ENCODE measurements at regions not wholly inside any gene's neighbourhood (a gene's known extent, or its start where the extent isn't known, plus 50 kb on each side); places are given as distances from the start of the nearest gene placed in this dataset.

- intact Hi-C loops (cut with DNase I, micrococcal nuclease), result no loop called here
- DNase-seq (no peak), ATAC-seq (no peak)
- Histone ChIP-seq H3K36me3 (ENCODE audit: low read depth) (no peaks in the 10 kb centered on the region), H3K9me3 (peaks cover 5% of the 10 kb centered on the region), H3K4me1 (ENCODE audit: low read depth) (no peaks in the 10 kb centered on the region), H3K4me3 (no peak overlapping the region)
- TF ChIP-seq, protein P1, sequence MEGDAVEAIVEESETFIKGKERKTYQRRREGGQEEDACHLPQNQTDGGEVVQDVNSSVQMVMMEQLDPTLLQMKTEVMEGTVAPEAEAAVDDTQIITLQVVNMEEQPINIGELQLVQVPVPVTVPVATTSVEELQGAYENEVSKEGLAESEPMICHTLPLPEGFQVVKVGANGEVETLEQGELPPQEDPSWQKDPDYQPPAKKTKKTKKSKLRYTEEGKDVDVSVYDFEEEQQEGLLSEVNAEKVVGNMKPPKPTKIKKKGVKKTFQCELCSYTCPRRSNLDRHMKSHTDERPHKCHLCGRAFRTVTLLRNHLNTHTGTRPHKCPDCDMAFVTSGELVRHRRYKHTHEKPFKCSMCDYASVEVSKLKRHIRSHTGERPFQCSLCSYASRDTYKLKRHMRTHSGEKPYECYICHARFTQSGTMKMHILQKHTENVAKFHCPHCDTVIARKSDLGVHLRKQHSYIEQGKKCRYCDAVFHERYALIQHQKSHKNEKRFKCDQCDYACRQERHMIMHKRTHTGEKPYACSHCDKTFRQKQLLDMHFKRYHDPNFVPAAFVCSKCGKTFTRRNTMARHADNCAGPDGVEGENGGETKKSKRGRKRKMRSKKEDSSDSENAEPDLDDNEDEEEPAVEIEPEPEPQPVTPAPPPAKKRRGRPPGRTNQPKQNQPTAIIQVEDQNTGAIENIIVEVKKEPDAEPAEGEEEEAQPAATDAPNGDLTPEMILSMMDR (IDR thresholded peaks at IDR 0.05), result no peak
These were observed 324.9 kb upstream of the POU3F1 start for GRCh38 chr1:38371505-38371844.

- no peak for ATAC-seq
- H3K9me3 ChIP-seq, result peaks cover 5% of the 10 kb centered on the region
- TF ChIP-seq, protein P1 (IDR thresholded peaks at IDR 0.05), result no peak
- H3K4me3 ChIP-seq, result no peak overlapping the region
- H3K4me1 ChIP-seq (ENCODE audit: low read depth), result no peaks in the 10 kb centered on the region
- no peak for DNase-seq
- H3K36me3 ChIP-seq (ENCODE audit: low read depth), result no peaks in the 10 kb centered on the region
- intact Hi-C loops (cut with DNase I, micrococcal nuclease), result no loop called here
These were observed 324.3 kb upstream of the POU3F1 start for GRCh38 chr1:38370716-38371504.

DNA sequence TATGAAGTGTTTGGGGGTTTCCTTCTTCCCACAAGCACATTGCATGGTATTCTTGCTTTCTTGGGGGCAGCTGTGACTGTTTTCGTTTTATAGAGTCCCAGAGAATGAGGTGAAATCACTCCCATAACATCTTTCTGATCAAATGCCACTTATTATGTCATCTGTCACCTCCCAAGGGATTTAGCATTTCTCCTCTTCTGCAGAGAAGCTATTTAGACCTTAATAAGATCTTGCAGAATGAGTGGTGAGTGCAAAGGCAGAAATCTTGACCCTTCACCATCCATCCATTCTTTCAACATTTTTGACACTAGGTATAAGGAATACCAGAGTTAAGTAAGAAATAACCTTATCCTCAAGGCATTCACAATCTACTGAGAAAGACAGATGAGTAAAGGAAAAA, 318.6 kb upstream of the POU3F1 start:
- intact Hi-C loops (cut with DNase I, micrococcal nuclease), result no loop called here
- H3K4me1 ChIP-seq (ENCODE audit: low read depth), result no peaks in the 10 kb centered on the region
- H3K36me3 ChIP-seq (ENCODE audit: low read depth), result no peaks in the 10 kb centered on the region
- H3K4me3 ChIP-seq, result no peak overlapping the region
- no peak for DNase-seq
- TF ChIP-seq, protein P1 (IDR thresholded peaks at IDR 0.05), result no peak
- no peaks in the 10 kb centered on the region for H3K9me3 ChIP-seq
- ATAC-seq, result no peak

- no peak overlapping the region for H3K4me3 ChIP-seq
- ATAC-seq, result no peak
- TF ChIP-seq, protein P1 (IDR thresholded peaks at IDR 0.05), result no peak
These were observed 315.0 kb upstream of the POU3F1 start for GRCh38 chr1:38361566-38361965.

DNA sequence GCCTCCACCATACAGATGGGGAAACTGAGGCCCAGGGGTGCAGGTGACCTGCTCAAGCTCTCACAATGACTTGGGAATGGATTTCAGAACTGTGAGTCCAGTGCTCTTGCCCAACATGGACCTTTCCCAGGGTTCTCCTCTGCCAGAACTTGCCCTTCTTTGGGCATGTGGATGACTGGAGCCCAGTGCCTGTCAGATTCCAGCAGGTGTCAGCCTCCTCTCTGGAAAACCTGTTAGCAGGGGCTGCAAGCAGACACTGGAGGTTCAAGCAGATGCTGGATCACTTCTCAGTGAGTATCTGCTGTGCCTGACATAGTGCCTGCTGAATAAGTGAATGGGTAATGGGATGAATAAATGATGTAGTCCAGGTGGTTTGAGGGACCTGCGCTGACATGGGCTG, 314.2 kb upstream of the POU3F1 start:
- no peak overlapping the region for H3K4me3 ChIP-seq
- TF ChIP-seq, protein P1 (IDR thresholded peaks at IDR 0.05), result no peak
- no peaks in the 10 kb centered on the region for H3K9me3 ChIP-seq
- DNase-seq (no peak), ATAC-seq (no peak)
- no peaks in the 10 kb centered on the region for H3K4me1 ChIP-seq (ENCODE audit: low read depth)
- no peaks in the 10 kb centered on the region for H3K36me3 ChIP-seq (ENCODE audit: low read depth)
- intact Hi-C loops (cut with DNase I, micrococcal nuclease), result no loop called here

More at GRCh38 chr1:38361566-38361965, 315.0 kb upstream of the POU3F1 start:
- no peaks in the 10 kb centered on the region for H3K36me3 ChIP-seq (ENCODE audit: low read depth)
- intact Hi-C loops (cut with DNase I, micrococcal nuclease), result no loop called here
- no peaks in the 10 kb centered on the region for H3K4me1 ChIP-seq (ENCODE audit: low read depth)
- no peak for DNase-seq
- H3K9me3 ChIP-seq, result no peaks in the 10 kb centered on the region

All from mucosa of descending colon (tissue), 3 donors.